ENCODE measurements at regions not wholly inside any gene's neighbourhood (a gene's known extent, or its start where the extent isn't known, plus 50 kb on each side); places are given as distances from the start of the nearest gene placed in this dataset.

DNA sequence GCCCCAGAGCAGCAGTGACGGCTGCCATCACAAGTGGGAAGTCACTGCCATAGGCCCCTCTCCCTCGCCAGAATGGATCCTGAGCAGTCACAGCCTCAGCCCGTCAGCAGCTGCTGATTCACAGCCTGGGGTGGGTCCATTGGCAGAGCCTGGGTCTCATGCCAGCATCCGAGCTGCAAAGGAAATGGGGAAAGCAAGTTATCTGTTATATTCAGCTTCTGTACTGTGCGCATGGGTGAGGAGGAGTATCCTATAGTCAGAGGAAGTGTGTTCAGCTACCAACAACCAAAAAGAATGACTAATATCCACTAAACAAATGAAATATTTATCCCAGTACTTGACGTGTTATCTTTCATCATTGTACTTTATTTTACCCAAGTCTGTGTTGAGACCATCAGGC lies 119.7 kb downstream of the RCN1 start:
- TF ChIP-seq, protein P1, sequence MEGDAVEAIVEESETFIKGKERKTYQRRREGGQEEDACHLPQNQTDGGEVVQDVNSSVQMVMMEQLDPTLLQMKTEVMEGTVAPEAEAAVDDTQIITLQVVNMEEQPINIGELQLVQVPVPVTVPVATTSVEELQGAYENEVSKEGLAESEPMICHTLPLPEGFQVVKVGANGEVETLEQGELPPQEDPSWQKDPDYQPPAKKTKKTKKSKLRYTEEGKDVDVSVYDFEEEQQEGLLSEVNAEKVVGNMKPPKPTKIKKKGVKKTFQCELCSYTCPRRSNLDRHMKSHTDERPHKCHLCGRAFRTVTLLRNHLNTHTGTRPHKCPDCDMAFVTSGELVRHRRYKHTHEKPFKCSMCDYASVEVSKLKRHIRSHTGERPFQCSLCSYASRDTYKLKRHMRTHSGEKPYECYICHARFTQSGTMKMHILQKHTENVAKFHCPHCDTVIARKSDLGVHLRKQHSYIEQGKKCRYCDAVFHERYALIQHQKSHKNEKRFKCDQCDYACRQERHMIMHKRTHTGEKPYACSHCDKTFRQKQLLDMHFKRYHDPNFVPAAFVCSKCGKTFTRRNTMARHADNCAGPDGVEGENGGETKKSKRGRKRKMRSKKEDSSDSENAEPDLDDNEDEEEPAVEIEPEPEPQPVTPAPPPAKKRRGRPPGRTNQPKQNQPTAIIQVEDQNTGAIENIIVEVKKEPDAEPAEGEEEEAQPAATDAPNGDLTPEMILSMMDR (IDR thresholded peaks at IDR 0.05), result no peak
- TF ChIP-seq POLR2A (IDR thresholded peaks at IDR 0.05), result no peak
